CD8-positive, alpha-beta memory T cell (primary cell): ENCODE measurements at regions not wholly inside any gene's neighbourhood (a gene's known extent, or its start where the extent isn't known, plus 50 kb on each side); places are given as distances from the start of the nearest gene placed in this dataset.
A peak's percentile ranks its signal among the peaks of the same experiment; 100 is the strongest.

ENCODE experiments used
- CTCF ChIA-PET: fragments of 350-600 bp; sonication (Branson Sonifier 250); formaldehyde crosslinking; loops from one replicate; lab custom pipeline; 2021; ENCODE audit warnings: antibody characterized with exemption; lab: Charles Lee
- POLR2A ChIA-PET: fragments of 350-600 bp; sonication (Branson Sonifier 250); formaldehyde crosslinking; loops from one replicate; lab custom pipeline; 2021; ENCODE audit warnings: antibody characterized with exemption; lab: Charles Lee
- DNase-seq, 5 donors: peaks; one replicate each; pipeline versions ENCODE4 v3.0.0 to v3.0.0-alpha.2; 2020 to 2022; ENCODE audit warnings: mixed read lengths in 1 of 5
- H3K27ac ChIP-seq: one replicate; pipeline ENCODE4 v1.7.0; 2013; ENCODE audit warnings: low read depth, mild to moderate bottlenecking, low read length, moderate library complexity
- H3K27me3 ChIP-seq: 2 replicates; pipeline ENCODE4 v1.7.0; 2013; ENCODE audit warnings: low read length, mild to moderate bottlenecking; ENCODE audit not compliant: insufficient read depth, poor library complexity, severe bottlenecking
- H3K36me3 ChIP-seq: 2 replicates; pipeline ENCODE4 v1.7.0; 2013; ENCODE audit warnings: mild to moderate bottlenecking, low read length, moderate library complexity; ENCODE audit not compliant: insufficient read depth
- H3K4me1 ChIP-seq: 2 replicates; pipeline ENCODE4 v1.7.0; 2013; ENCODE audit warnings: mild to moderate bottlenecking, low read length, moderate library complexity; ENCODE audit not compliant: insufficient read depth
- H3K4me3 ChIP-seq: 2 replicates; pipeline ENCODE4 v1.7.0; 2013; ENCODE audit warnings: mild to moderate bottlenecking, low read length
- H3K9me3 ChIP-seq: 2 replicates; pipeline ENCODE4 v1.7.0; 2013; ENCODE audit warnings: mild to moderate bottlenecking, low read length
- H3K27ac Mint-ChIP-seq, 8 donors: one replicate each; pipeline ENCODE4 v1.8.0; 2020 to 2021; ENCODE audit warnings: mixed read lengths in 8 of 8, mild to moderate bottlenecking in 6 of 8, inconsistent platforms in 3 of 8, moderate library complexity in 3 of 8
- H3K27me3 Mint-ChIP-seq, 2 donors: one replicate each; pipeline ENCODE4 v1.8.0; 2020 to 2021; ENCODE audit warnings: mixed read lengths in 2 of 2, mild to moderate bottlenecking in 1 of 2, moderate library complexity in 1 of 2
- H3K36me3 Mint-ChIP-seq, 3 donors: one replicate each; pipeline ENCODE4 v1.8.0; 2020 to 2021; ENCODE audit warnings: mixed read lengths in 3 of 3, inconsistent platforms in 1 of 3, mild to moderate bottlenecking in 1 of 3
- H3K4me1 Mint-ChIP-seq, 3 donors: one replicate each; pipeline ENCODE4 v1.8.0; 2020 to 2021; ENCODE audit warnings: mixed read lengths in 3 of 3, inconsistent platforms in 1 of 3, mild to moderate bottlenecking in 1 of 3
- H3K4me3 Mint-ChIP-seq, 7 donors: one replicate each; pipeline ENCODE4 v1.8.0; 2020 to 2021; ENCODE audit warnings: mixed read lengths in 7 of 7, mild to moderate bottlenecking in 6 of 7, moderate library complexity in 4 of 7, inconsistent platforms in 2 of 7
- H3K9me3 Mint-ChIP-seq, 5 donors: one replicate each; pipeline ENCODE4 v1.8.0; 2020 to 2022; ENCODE audit warnings: mixed read lengths in 5 of 5, mild to moderate bottlenecking in 3 of 5, moderate library complexity in 2 of 5, inconsistent platforms in 1 of 5

DNA sequence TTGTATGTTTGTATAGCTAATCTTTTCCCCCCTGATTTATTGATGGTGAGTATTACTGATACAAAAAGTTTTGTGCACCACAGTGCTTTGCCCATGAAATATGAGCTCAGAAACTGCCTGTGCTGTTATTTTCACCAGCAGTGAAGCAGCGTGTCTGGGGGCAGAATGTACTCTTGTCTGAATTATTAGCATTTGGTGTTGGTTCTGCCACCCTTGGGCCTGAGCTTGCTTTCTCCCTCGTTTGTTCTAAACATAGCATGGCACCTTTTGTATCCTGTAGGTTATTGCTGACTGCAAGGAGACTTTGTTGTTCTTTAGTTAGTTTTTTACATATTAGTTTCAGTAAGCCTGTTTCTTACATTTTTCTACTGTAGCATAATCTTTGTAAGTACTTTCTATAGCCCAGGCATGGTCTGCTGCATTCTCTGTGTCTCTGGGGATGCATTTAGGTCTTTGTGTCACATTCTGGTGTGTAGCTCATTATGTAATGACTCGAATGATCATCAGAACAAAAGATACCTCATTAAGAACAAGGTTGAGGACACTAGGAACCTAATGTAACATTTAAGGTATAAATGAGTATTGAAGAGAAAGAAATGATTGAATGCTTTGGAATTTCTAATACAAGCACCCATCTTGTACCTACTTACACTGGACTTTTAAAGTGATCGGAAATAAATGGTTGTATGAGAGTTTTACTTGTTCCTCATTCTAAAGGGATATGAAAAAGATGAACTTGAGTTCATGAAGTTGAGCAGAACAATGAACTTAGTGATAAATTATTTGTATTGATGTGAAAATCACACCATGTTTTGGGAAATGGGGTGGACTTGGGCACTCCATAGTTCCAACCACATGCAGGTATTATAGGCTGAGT, 50.3 kb upstream of the GPI start:
- Histone ChIP-seq H3K4me3 (no peak overlapping the region), H3K27ac (no peak overlapping the region), H3K4me1 (peaks cover 37% of the 10 kb centered on the region), H3K36me3 (no peaks in the 10 kb centered on the region), H3K27me3 (no peaks in the 10 kb centered on the region), H3K9me3 (no peaks in the 10 kb centered on the region)
- H3K4me1 Mint-ChIP-seq: peaks cover 45 to 57% (median 56%) of the 10 kb centered on the region in 3 donors
- H3K36me3 Mint-ChIP-seq: peaks cover 0 to 9% (median 5%) of the 10 kb centered on the region in 3 donors
- H3K9me3 Mint-ChIP-seq: no peaks in the 10 kb centered on the region
- H3K4me3 Mint-ChIP-seq: no peak overlapping the region
- POLR2A ChIA-PET: no interaction called here
- peak overlapping the region in 5 of 8 donors; percentile 12 to 72 (median 29) for H3K27ac Mint-ChIP-seq
- no peaks in the 10 kb centered on the region for H3K27me3 Mint-ChIP-seq
- no peak for DNase-seq
- CTCF ChIA-PET: no interaction called here
